NCI-H345 (cell line): ENCODE measurements at regions not wholly inside any gene's neighbourhood (a gene's known extent, or its start where the extent isn't known, plus 50 kb on each side); places are given as distances from the start of the nearest gene placed in this dataset.

Experiments
- DNase-seq: peaks from one replicate; lab custom pipeline; 2025; lab: John Stamatoyannopoulos, UW

DNA sequence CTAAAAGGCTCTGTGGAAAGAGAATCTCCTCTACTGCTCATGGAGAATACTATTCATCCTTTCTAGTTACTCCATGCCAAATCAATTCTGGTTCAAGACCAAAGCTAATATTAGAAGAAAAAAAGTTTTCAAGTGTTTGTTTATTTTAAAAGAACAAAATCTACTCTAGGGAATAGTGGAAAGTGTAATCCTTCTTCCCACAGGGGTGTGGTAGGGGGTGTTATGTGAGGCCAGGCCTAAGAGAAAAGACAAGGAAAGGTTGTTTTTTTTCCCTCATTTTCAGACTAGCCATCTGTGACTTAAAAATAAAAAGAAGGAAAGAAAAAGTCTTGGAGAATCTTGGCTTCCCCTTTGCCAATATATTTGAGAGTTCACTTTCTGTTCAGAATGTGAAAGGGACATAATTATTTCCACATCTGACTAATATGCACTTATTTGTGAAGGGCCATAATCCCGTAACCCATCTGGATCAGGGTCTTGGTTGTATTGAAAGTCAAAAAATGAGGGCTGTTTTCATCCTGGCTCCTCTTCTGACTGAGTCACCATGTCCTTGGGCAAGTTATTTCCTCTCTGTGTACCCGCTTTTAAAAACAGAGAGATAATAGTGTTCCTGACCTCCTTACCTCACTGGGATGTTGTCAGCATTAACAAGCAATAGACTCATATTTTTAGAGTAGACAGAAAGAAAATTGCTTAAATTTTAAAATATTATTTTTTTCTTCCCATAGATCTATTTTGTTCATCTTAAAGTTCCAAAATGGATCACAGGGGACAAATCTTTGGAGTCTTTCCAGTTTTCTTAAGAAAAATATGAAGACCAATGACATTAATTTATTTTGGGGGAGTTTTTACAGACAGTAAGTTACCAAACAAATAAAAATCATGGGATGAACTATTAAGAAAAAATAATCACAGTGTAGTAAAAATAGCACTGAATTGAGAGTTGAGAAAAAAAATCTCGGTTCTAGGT lies 233.7 kb downstream of the IBTK start:
- DNase-seq = no peak

DNA sequence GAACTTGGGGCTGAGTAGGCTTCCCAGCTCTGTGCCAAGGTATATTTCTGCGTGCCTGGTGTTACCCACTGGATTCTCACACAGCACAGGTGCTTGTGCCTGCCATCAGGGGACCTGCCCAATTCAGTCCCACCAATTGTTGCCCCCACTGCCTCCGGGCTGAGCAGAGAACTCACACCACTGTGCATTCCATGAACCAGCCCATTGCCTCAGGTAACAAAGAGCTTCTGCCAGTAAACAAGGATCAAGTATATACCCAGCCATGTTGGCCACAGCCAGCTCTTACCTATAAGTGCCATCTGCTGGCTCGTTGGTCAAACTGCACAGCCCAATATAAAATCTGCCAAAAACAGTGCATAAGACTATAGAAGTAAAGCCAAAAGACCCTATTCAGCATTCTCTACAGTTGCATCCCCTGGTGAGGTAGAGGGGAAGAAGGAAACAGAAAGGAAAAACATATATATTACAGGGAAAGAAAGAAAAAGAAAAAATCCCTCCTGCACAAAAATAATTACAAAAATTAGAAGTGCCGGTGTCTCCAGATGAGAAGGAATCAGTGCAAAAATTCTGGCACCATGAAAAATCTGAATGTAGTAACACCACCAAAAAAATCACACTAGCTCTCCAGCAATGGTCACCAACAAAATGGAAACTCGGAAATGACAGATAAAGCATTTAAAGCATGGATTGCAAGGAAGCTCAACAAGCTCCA lies 241.4 kb downstream of the IBTK start:
- DNase-seq = no peak

DNA sequence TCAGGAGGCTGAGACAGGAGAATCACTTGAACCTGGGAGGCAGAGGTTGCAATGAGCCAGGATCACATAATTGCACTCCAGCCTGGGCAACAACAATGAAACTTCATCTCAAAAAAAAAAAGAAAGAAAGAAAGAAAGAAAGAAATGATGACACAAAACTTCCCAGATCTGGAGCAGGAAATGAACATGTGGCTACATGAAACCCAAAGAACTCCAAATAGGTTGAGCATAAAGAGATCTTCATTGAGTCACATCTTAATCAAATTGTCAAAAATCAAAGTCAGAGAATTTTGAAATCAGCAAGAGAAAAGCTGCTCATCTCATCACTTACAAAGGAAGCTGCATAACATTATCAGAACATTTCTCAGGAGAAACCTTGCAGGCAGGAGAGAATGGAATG lies 247.0 kb downstream of the IBTK start:
- DNase-seq = no peak

GRCh38 chr6:81999826-82000225 lies 247.3 kb upstream of the TENT5A start:
- no peak for DNase-seq

DNA sequence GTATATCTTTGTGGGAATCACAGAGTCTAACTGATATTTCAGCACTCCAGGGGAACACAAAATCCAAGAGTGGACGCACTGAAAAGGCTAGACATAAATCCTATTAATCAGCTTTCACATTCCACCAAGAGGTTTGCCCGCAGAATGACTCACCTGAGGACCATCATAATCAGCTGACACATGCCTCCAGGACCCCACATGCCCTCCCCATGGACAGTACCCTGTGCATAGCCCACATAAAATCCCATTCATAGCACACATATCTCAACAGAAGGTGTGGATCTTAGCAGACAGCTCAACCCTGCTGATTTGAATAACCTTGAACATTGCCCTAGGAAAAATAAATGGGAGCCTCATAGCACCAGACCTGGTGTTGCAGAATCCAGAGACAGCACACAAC lies 246.8 kb upstream of the TENT5A start:
- no peak for DNase-seq

DNA sequence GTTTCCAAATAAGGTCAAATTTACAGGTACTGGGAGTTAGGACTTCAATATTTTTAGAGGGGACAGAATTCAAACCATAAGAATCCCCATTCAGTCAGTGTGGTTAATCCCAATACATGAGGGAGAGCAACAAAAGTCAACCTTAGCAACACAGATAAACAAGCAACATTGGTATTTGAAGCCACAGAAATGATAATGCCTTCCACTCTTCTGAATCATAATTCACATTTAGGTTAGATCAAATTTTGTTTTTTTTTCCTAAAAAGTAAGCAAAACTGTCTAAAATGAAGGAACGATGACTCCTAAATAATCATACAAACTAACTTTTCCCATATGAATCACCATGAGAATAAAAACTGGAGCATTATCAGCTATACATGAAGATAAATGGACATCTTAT lies 246.0 kb upstream of the TENT5A start:
- DNase-seq = no peak

GRCh38 chr6:81997090-81997926 lies 244.8 kb upstream of the TENT5A start:
- no peak for DNase-seq

DNA sequence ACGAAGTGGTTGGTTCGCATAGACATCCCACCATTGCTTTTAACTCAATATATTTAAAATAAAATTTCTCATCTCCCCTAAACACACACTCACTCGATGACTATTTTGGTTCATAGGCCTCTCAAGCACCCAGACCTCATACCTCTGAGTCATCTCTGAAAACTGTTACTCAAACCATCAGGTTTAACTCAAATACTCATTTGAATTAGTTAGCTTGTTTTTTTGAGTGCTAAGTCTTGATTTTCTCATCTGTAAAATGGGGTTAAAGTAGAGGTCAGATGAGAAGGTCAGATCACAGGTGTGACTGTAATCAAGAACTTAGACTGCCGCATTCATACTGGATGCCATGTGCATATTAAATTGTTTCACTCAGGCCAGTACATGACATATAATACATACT lies 243.9 kb upstream of the TENT5A start:
- no peak for DNase-seq

GRCh38 chr6:81995548-81996289 lies 243.2 kb upstream of the TENT5A start:
- DNase-seq = no peak

DNA sequence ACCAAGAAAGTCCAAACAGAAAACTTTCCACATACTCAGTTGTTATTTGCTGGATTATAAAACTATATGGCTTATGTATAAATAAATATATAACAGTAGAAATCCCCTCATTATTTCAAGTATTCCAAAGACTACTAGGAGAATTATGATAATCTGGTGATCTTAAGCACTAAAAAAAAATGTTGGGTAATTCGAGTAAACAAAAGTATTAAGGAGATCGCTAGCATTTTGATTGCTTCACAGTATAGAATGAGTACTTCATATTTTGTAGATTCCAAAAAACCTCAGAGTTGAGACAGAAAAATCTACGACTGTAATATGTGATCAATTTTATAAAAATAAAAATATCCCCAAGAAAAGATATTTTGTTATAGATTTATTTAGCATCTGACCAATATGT lies 236.4 kb upstream of the TENT5A start:
- DNase-seq = no peak

- no peak for DNase-seq
These were observed 236.0 kb upstream of the TENT5A start for GRCh38 chr6:81988446-81988845.

- DNase-seq = no peak
These were observed 234.8 kb upstream of the TENT5A start for GRCh38 chr6:81987293-81987692.

DNA sequence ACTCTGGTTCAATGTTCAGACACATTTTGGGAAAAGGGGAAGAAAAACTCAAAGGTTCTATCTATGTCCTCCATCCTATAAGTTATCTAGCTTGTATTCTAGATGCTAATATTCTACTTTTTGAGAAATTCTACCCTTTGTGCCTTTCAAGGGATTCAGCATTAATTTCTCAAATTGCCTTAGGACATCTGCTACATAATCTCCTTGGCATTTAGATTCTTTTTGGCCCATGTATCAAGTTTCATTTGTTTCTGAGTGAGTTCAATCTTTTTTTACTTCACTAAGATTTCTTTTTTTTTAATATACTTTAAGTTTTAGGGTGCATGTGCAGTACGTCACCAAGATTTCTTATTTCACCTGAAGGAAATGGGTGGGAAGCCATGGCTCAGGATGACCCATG lies 232.7 kb upstream of the TENT5A start:
- no peak for DNase-seq

GRCh38 chr6:81984599-81984998 lies 232.1 kb upstream of the TENT5A start:
- DNase-seq = no peak

DNA sequence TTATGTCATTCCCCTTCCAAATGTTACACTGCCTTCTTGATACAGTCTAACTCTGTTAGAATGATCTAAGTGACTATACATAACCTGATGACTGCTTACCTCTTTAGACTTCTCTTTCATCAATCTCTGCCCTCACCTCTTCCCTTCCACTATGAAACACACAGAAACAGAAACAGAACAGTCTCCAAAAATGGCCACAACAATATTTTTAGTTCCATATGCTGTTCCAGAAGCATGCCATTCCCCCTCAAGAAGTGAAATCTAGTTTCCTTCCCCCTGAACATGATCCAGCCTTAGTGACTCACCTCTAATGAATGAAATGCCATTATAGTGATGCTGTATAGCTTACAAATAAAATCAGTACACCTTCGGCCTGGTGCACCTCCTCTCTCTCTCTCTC lies 229.3 kb upstream of the TENT5A start:
- no peak for DNase-seq

GRCh38 chr6:81979767-81980166 lies 227.3 kb upstream of the TENT5A start:
- no peak for DNase-seq

DNA sequence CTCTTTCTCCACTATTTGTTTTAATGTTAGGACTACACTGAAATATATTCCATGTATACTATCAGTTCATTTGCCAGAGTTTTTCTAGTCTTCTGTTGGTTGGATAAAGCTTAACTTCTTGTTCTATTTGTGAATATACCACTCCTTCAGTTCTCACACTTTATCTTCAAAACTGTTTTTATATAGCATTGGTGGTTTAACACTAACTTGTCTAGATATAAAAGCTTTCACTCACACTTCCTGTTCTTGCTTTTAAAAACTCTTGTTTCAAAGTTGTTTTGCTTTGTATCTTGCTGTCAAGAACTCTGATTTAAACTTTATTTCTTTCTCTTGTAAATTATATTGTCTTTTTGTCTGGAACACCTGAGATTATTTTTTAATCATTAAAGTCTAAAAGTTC lies 226.8 kb upstream of the TENT5A start:
- DNase-seq = no peak

- no peak for DNase-seq
These were observed 225.7 kb upstream of the TENT5A start for GRCh38 chr6:81978230-81978629.

- no peak for DNase-seq
These were observed 225.0 kb upstream of the TENT5A start for GRCh38 chr6:81977486-81977885.

DNA sequence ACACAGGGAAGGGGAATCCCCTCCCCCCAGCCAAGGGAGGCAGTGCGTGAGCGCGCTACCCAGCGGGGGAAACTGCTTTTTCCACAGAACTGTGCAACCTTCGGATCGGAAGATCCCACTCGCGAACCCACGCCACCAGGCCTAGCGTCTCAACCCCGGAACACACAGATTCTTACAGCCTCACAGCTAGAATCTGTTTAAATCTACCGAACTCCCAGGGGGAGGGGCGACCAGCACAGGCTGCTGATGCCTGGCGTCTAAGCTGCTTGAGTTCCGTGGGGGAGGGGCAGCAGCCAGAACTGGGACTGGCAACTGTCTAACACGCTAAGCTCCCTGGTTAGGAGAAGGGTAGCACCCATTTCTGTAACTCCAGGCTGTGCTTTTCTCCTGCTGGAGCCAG lies 217.3 kb upstream of the TENT5A start:
- DNase-seq = no peak

DNA sequence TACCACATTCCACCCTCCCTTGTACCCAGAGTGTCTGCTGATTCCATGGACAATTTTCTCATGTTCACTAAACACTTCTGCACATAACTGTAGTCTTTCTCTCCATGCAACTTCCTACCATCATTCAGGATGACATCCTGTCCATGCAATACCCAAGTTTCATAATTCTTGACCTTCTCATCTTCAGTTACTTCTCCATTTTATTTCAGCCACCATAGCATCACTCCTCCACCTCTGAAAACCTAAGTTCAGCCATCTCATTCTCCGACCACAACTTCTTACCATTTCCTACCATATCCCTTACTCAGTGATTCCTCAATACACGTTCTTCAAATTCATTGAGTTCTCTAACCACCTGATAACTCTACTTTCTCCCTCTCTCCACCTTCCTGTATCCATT lies 216.5 kb upstream of the TENT5A start:
- no peak for DNase-seq

DNA sequence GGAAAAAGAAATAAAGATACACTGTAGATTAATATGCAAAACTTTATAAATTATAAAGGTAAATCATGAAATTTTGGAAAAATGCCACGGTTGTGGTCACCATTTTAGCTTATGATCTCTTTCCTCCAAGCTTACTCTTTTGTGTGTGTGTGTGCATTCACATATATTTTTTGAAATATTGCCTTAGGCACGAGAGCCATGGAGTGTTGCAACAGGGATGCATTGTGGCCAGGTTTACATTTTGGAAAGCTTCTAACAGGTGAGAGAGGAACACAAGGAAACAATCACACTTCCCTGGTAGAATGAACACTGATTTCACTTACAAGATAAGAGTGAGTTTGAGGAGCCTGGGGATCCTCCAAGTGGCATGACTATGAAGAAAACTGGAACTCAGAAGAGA lies 214.5 kb upstream of the TENT5A start:
- DNase-seq = no peak
